A549 (cell line): ENCODE measurements at regions not wholly inside any gene's neighbourhood (a gene's known extent, or its start where the extent isn't known, plus 50 kb on each side); places are given as distances from the start of the nearest gene placed in this dataset.

ENCODE experiments used
- BHLHE40 ChIP-seq: IDR thresholded peaks from 2 replicates; pipeline ENCODE4 v1.6.1; 2012; ENCODE audit warnings: low read depth, low read length, inconsistent platforms
- CEBPB ChIP-seq, 2 experiments: fragments of >200 bp in 1 of 2; sonication (Bioruptor Twin) in 1 of 2; formaldehyde crosslinking in 1 of 2; IDR thresholded peaks; 2 replicates each; pipeline ENCODE4 v1.6.1; 2012 to 2016
- ESRRA ChIP-seq: fragments of 150-350 bp; IDR thresholded peaks from 2 replicates; pipeline ENCODE4 v1.6.1; 2014; ENCODE audit warnings: mild to moderate bottlenecking, low read length, borderline replicate concordance
- PHF8 ChIP-seq: fragments of 200-600 bp; sonication (generic); IDR thresholded peaks from 2 replicates; pipeline ENCODE4 v1.6.1; 2016; ENCODE audit warnings: low read depth, mild to moderate bottlenecking, antibody characterized with exemption, moderate library complexity, borderline replicate concordance
- POLR2A ChIP-seq: IDR thresholded peaks from 2 replicates; pipeline ENCODE4 v1.6.1; 2012; ENCODE audit warnings: mild to moderate bottlenecking, low read length
- RAD21 ChIP-seq, 2 experiments: fragments of >200 bp in 1 of 2; sonication (Bioruptor Twin) in 1 of 2; formaldehyde crosslinking in 1 of 2; IDR thresholded peaks in 1 of 2; conservative IDR thresholded peaks in 1 of 2; 2 replicates in 1 of 2; 3 replicates in 1 of 2; pipeline ENCODE4 v1.6.1; 2012 to 2018; ENCODE audit warnings: inconsistent platforms in 1 of 2
- TF ChIP-seq, protein P1 (sequence below): fragments of >200 bp; sonication (Bioruptor Twin); formaldehyde crosslinking; IDR thresholded peaks from 3 replicates; pipeline ENCODE4 v1.5.1; 2016
- TF ChIP-seq, protein P2 (sequence below): IDR thresholded peaks from 2 replicates; pipeline ENCODE4 v1.6.1; 2012

DNA sequence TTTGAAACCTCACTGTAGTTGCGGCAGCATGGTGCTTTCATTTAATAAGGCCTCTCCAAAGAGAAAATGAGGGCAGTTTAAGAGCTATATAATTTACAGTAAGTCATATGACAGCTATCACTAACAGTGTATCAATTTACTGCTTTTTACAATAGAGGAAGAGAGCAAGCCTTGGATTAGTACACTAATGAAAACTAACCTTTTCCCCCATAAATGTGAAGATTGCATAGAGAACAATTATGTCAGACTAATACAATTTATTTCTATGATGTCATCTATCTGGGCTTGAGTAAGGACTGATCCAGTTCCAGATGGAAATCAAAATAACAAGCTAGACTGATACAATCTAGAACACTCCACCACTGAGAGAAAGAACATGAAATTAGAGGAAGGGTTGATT is 78.1 kb upstream of the FAM83B start:
- TF ChIP-seq, protein P1, sequence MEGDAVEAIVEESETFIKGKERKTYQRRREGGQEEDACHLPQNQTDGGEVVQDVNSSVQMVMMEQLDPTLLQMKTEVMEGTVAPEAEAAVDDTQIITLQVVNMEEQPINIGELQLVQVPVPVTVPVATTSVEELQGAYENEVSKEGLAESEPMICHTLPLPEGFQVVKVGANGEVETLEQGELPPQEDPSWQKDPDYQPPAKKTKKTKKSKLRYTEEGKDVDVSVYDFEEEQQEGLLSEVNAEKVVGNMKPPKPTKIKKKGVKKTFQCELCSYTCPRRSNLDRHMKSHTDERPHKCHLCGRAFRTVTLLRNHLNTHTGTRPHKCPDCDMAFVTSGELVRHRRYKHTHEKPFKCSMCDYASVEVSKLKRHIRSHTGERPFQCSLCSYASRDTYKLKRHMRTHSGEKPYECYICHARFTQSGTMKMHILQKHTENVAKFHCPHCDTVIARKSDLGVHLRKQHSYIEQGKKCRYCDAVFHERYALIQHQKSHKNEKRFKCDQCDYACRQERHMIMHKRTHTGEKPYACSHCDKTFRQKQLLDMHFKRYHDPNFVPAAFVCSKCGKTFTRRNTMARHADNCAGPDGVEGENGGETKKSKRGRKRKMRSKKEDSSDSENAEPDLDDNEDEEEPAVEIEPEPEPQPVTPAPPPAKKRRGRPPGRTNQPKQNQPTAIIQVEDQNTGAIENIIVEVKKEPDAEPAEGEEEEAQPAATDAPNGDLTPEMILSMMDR: no peak
- TF ChIP-seq POLR2A (no peak), BHLHE40 (no peak), RAD21 (conservative IDR thresholded peaks at IDR 0.05 in 1 of 2, IDR thresholded peaks at IDR 0.05 in 1 of 2) (no peak), CEBPB (IDR thresholded peaks at IDR 0.05) (no peak), PHF8 (no peak), ESRRA (no peak)
- TF ChIP-seq, protein P2, sequence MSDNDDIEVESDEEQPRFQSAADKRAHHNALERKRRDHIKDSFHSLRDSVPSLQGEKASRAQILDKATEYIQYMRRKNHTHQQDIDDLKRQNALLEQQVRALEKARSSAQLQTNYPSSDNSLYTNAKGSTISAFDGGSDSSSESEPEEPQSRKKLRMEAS: no peak
